NCI-H1417 (cell line): ENCODE measurements at regions not wholly inside any gene's neighbourhood (a gene's known extent, or its start where the extent isn't known, plus 50 kb on each side); places are given as distances from the start of the nearest gene placed in this dataset.

Experiments
- DNase-seq, 3 experiments: peaks; one replicate each; lab custom pipeline; 2025; lab: John Stamatoyannopoulos, UW

GRCh38 chr5:77948476-77948875, 172.3 kb upstream of the TBCA start:
- DNase-seq = no peak

GRCh38 chr5:77947041-77947428, 170.9 kb upstream of the TBCA start:
- peak; percentile 32 to 76 (median 59) for DNase-seq

- DNase-seq = peak; percentile 32 to 79 (median 59)
Observed at GRCh38 chr5:77946381-77947040, 170.4 kb upstream of the TBCA start.

- DNase-seq = no peak
Observed at GRCh38 chr5:77945874-77946273, 169.7 kb upstream of the TBCA start.

GRCh38 chr5:77944757-77945340, 168.7 kb upstream of the TBCA start:
- DNase-seq = no peak

GRCh38 chr5:77943851-77944250, 167.7 kb upstream of the TBCA start:
- DNase-seq = peak in 1 of 3 experiments; percentile 30

- no peak for DNase-seq
Observed at GRCh38 chr5:77942578-77943239, 166.6 kb upstream of the TBCA start.

- no peak for DNase-seq
Observed at GRCh38 chr5:77937015-77937908, 161.1 kb upstream of the TBCA start.

- DNase-seq = no peak
Observed at GRCh38 chr5:77936365-77936693, 160.2 kb upstream of the TBCA start.

GRCh38 chr5:77935506-77936364, 159.6 kb upstream of the TBCA start:
- DNase-seq = peak in 1 of 3 experiments; percentile 44

- no peak for DNase-seq
Observed at GRCh38 chr5:77928776-77929300, 152.7 kb upstream of the TBCA start.

GRCh38 chr5:77926337-77926736, 150.2 kb upstream of the TBCA start:
- DNase-seq = no peak

GRCh38 chr5:77925503-77925902, 149.4 kb upstream of the TBCA start:
- DNase-seq = no peak

GRCh38 chr5:77924081-77924480, 147.9 kb upstream of the TBCA start:
- DNase-seq = peak in 2 of 3 experiments; percentile 1 to 24

GRCh38 chr5:77923666-77924065, 147.5 kb upstream of the TBCA start:
- DNase-seq = no peak

GRCh38 chr5:77921094-77921768, 145.1 kb upstream of the TBCA start:
- no peak for DNase-seq

GRCh38 chr5:77920359-77921058, 144.4 kb upstream of the TBCA start:
- no peak for DNase-seq

- no peak for DNase-seq
Observed at GRCh38 chr5:77915346-77915745, 139.2 kb upstream of the TBCA start.

GRCh38 chr5:77912721-77913120, 136.6 kb upstream of the TBCA start:
- no peak for DNase-seq

- no peak for DNase-seq
Observed at GRCh38 chr5:77910602-77911188, 134.6 kb upstream of the TBCA start.
